GM19193 (cell line): ENCODE measurements at regions not wholly inside any gene's neighbourhood (a gene's known extent, or its start where the extent isn't known, plus 50 kb on each side); places are given as distances from the start of the nearest gene placed in this dataset.

Source experiments
- POLR2A ChIP-seq: IDR thresholded peaks from 4 replicates; pipeline ENCODE4 v1.6.1; 2011; ENCODE audit not compliant: insufficient read depth, insufficient read length; ENCODE audit errors: extremely low read depth

- no peak for TF ChIP-seq POLR2A
These were observed 51.8 kb upstream of the RIPOR2 start for GRCh38 chr6:24987446-24988115.

GRCh38 chr6:24988562-24988961 lies 52.8 kb upstream of the RIPOR2 start:
- no peak for TF ChIP-seq POLR2A

GRCh38 chr6:24990236-24990845 lies 54.6 kb upstream of the RIPOR2 start:
- no peak for TF ChIP-seq POLR2A

- TF ChIP-seq POLR2A: no peak
These were observed 55.4 kb upstream of the RIPOR2 start for GRCh38 chr6:24990944-24991809.

- no peak for TF ChIP-seq POLR2A
These were observed 56.2 kb upstream of the RIPOR2 start for GRCh38 chr6:24991810-24992467.

GRCh38 chr6:24994812-24995211 lies 59.1 kb upstream of the RIPOR2 start:
- TF ChIP-seq POLR2A: no peak

GRCh38 chr6:24995270-24995669 lies 59.5 kb upstream of the RIPOR2 start:
- no peak for TF ChIP-seq POLR2A

- TF ChIP-seq POLR2A: no peak
These were observed 60.6 kb upstream of the RIPOR2 start for GRCh38 chr6:24996269-24996836.

- TF ChIP-seq POLR2A: no peak
These were observed 61.5 kb upstream of the RIPOR2 start for GRCh38 chr6:24997231-24997630.

- no peak for TF ChIP-seq POLR2A
These were observed 62.1 kb upstream of the RIPOR2 start for GRCh38 chr6:24997905-24998304.

GRCh38 chr6:25002326-25003091 lies 66.7 kb upstream of the RIPOR2 start:
- TF ChIP-seq POLR2A: no peak

- TF ChIP-seq POLR2A: no peak
These were observed 68.6 kb upstream of the RIPOR2 start for GRCh38 chr6:25004357-25004756.

GRCh38 chr6:25005010-25005409 lies 69.2 kb upstream of the RIPOR2 start:
- no peak for TF ChIP-seq POLR2A

- no peak for TF ChIP-seq POLR2A
These were observed 70.3 kb upstream of the RIPOR2 start for GRCh38 chr6:25006075-25006474.
